Stimulated activated CD4-positive, alpha-beta T cell treated with anti-CD3 and anti-CD28 coated beads, Interleukin-2, amount 100 ng/mL, for 24 hours (primary cell): ENCODE measurements at regions not wholly inside any gene's neighbourhood (a gene's known extent, or its start where the extent isn't known, plus 50 kb on each side); places are given as distances from the start of the nearest gene placed in this dataset.

Source experiments
- DNase-seq, 2 donors: peaks; one replicate each; pipeline ENCODE4 v3.0.0-alpha.2; 2020

DNA sequence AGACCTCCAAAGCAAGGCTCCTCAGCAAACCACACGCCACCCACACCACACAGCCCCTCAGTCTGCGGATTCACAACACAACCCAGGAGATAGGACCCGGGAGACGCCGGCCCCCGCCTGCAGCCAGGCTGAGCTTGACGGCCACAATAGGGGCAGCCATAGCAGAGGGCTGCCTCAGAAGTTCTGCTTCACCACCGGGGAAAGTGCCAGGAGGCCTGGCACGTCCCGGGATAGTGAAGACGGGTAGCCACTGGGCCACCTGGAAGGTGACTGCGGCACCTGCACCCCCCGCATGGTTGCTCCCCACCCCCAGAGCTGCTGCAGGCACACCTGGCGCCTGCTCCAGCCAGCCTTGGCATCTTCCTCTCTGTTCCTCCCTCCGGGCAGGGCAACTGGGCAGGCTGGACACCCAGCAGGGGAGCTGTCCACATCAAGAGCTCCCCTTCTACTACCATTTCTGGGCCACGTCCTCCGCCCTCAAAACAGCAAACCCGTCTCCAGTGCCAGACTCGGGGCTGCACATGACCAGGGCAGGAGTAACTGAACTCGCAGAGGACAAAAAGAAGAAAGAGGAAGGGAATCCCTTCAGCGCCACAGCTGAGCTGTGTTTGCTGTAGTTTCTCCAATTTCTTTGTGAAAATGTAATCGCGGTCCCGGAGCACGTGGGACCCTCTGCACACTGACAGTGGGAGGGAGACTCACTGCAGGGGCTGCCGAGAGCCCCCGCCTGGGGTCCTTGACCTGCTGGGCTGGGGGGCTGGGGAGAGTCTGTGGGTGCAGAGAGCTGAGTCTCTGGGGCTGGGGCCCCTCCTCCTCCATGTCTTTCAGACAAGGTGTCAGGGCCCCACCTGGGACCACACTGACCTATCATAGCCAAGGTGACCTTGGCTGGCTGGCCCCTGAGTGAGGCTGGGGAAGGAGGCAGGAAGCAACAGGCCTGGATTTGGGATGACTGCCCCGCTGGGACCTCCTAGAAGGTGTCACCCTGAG lies 74.2 kb upstream of the C14orf180 start:
- DNase-seq, result no peak

- DNase-seq, result no peak
These were observed 72.9 kb upstream of the C14orf180 start for GRCh38 chr14:104506461-104507253.

DNA sequence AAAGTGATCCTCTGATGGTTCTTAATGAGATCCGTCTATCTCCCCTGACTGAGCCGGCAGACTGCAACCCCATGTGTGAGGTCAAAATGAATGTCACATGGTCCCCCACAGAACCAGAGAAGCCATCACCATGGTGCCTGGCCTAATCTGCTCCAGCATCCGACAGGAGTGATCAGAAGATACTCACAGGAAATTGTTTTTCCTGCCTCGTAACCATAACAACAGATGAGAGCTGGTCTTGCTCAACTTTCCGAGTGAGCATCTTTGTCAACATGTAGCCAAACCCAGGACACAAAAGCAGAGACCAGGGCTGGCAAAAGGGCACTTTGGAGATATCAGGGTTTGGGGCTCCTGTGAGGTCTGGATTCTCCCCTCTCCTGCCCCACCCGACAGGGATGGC lies 72.1 kb upstream of the C14orf180 start:
- no peak for DNase-seq

- DNase-seq, result no peak
These were observed 69.9 kb upstream of the C14orf180 start for GRCh38 chr14:104509673-104510072.

- DNase-seq, result no peak
These were observed 69.3 kb upstream of the C14orf180 start for GRCh38 chr14:104510216-104510615.

DNA sequence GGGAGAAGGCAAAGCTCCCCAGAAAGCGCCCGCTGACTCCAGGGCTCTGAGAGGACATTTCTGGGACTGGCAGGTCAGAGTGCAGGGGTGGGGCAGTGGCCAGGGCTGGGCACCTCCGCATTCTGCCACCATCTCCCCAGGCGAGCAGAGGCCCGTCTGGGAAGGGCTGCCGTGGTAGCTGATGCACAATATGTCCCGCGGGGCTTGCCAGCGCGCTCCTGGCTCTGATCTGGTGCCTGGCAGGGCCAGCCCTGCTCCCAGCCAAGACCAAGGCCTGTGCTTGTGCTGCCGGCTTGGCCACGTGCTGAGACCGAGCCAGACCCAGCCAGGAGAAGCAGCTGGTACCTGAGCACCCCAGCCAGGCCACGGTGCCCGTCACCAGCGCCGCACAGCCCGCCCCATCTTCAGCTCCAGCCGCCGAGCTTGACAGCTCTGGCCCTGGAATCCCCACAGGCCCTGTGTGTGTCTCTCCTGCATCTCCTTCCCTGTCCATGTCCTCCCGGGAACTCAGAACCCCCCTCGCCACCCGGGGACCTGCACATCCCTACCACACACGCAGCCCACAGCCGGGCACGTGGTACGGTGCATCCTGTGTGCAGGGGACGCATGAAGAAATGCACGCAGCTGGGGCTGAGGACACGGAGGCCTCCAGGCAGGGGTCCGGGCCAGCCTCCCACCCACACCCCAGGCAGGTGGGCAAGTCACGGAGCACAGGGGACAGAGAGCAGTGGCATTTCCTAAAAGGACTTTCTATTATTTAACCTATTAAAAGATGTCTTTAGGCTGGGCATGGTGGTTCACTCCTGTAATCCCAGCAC lies 68.6 kb upstream of the C14orf180 start:
- DNase-seq, result peak in 1 of 2 donors; percentile 4

DNA sequence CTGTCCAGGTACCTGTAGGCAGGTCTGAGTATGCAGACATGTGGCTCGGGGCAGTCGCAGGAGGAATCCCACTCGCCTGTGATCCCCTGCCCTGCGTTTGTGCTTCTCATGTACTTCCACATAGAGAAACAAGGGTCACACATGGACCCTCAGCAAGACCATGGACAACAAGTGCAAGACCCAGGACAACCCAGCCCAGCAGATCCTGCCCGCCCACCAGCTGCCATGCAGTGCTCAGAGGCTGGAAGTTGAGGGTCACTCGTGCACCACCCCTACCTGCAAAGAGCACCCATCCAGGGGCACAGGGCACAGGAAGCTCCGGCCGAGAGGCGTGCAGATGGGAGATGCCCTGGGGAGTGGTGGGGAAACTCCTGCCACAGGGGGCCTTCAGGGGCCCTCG lies 67.5 kb upstream of the C14orf180 start:
- DNase-seq, result peak in 1 of 2 donors; percentile 6

GRCh38 chr14:104512771-104513640 lies 66.6 kb upstream of the C14orf180 start:
- peak in 1 of 2 donors; percentile 8 for DNase-seq

DNA sequence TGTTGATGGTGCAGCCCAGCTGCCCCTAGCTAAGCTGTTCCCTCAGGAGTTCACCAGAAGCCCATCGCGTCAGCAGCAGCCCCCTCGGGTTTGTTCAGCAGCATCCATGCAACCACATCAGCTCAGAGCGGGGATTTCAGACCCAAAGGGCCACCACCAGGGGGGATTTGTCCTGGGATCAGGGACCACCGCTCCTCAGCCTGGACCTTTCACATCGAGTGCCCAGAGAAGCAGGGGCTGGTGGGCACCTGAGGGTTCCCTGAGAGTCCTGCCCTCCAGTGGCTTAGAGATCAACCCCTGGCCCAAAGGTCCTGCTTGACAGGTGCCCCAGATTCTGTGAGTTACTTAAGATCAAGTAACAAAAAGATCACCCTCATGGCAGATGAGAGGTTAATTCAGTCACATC lies 65.9 kb upstream of the C14orf180 start:
- DNase-seq, result peak in 1 of 2 donors; percentile 4

GRCh38 chr14:104514156-104514848 lies 65.3 kb upstream of the C14orf180 start:
- peak in 1 of 2 donors; percentile 14 for DNase-seq

- peak in 1 of 2 donors; percentile 11 for DNase-seq
These were observed 64.3 kb upstream of the C14orf180 start for GRCh38 chr14:104515059-104515810.

- peak in 1 of 2 donors; percentile 13 for DNase-seq
These were observed 63.5 kb upstream of the C14orf180 start for GRCh38 chr14:104515811-104516780.

GRCh38 chr14:104516906-104517305 lies 62.7 kb upstream of the C14orf180 start:
- no peak for DNase-seq

DNA sequence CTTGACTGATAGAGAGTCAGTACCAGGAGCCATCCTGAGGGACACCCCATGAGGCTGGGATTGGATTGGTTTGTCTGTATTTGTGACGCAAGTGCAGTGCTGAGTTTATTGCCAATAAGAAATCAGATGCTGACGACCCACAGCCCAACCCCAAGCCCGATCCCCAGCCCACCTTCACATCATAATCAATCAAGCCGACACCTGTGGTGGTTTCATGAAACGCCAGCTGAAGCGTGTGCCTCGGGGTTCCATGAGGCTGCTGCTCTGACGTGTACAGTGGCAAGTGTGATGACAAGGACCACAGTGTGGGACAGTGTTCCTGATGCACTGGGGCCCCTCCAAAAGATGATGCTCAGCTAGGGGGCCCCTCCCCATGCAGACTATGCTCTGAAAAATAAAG lies 62.1 kb upstream of the C14orf180 start:
- peak in 1 of 2 donors; percentile 2 for DNase-seq

DNA sequence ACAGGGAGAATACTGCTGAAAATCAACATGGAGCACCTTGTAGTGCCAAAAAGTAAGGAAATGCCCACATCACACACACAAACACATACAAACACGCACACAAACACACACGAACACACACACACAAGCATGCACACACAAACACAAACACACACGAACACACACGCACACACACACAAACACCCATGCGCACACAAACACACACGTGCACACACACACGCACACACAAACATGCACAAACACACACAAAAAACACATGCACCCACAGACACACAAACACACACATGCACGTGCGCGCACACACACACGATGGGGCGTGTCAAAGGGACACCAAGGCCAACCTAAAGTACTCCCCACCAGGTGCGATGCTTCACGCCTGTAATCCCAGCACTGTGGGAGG lies 61.7 kb upstream of the C14orf180 start:
- DNase-seq, result peak in 1 of 2 donors; percentile 1

GRCh38 chr14:104518659-104519350 lies 60.8 kb upstream of the C14orf180 start:
- peak in 1 of 2 donors; percentile 4 for DNase-seq

DNA sequence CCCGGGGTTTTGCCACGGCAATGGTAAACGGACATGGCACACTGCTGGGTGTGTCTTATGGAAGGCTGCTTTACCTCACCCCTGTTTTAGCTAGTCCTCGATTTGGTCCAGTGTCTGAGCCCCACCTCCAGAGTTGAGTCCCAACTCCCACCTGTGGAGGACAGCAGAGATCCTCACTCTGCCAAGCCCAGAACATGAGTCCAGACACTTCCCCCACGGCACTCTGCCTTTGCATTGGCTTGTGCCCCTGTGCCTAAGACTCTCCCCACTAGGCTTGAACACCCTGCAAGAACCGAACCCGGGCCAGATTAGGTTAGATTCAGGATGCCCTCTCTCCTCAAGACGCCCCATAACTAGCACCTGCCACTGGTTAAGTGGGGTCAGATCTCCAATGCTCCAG lies 59.8 kb upstream of the C14orf180 start:
- peak in 1 of 2 donors; percentile 4 for DNase-seq
